GM21360 (cell line): ENCODE measurements at regions not wholly inside any gene's neighbourhood (a gene's known extent, or its start where the extent isn't known, plus 50 kb on each side); places are given as distances from the start of the nearest gene placed in this dataset.
"Not testable (repeated sequence)": the region's sequence is repeated elsewhere in the genome, so short reads cannot be mapped to it uniquely, and the experiment has no call there.

Experiments used
- ATAC-seq: cut with Tn5 transposase; IDR thresholded peaks from one replicate; pipeline ENCODE4 v1.9.1; 2021; ENCODE audit warnings: mild to moderate bottlenecking, moderate library complexity; ENCODE audit not compliant: unreplicated experiment

DNA sequence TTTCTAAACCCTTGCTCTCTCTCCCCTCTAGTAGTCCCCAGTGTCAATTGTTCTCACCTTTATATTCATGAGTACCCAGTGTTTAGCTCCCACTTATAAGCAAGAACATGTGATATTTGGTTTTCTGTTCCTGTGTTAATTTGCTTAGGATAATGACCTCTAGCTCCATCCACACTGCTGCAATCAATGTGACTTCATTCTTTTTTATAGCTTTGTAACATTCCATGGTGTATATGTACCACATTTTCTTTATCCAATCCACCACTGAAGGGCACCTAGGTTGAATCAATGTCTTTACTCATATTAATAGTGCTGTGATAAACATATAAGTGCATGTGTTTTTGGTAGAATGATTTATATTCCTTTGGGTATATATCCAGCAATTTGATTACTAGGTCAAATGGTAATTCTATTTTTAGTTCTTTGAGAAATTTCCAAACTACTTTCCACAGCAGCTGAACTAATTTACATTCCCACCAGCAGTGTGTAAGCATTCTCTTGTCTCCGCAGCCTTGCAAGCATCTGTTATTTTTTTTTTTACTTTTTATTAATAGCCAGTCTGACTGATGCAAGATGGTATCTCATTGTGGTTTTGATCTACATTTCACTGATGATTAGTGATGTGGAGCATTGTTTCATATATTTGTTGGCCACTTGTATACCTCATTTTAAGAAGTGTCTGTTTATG is 277.8 kb downstream of the LTN1 start:
- ATAC-seq = no peak

DNA sequence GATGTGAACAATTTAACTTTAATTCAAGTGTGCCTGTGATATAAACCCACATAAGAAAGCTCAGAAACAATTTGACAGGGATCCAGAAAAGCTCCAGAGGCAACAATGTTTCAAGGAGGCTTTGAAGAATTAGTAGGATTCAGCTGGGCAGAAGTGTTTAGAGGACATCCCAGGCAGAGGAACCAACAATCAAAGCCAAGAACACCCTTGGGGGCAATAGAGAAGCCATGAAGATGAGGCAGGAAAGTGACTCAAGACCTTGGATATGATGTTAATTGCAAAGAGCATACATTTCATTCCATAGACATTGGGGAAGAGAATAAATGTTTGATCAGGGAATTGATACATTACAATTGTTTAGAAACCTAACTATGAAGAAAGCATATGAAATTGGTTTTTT is 280.3 kb downstream of the LTN1 start:
- no peak for ATAC-seq

DNA sequence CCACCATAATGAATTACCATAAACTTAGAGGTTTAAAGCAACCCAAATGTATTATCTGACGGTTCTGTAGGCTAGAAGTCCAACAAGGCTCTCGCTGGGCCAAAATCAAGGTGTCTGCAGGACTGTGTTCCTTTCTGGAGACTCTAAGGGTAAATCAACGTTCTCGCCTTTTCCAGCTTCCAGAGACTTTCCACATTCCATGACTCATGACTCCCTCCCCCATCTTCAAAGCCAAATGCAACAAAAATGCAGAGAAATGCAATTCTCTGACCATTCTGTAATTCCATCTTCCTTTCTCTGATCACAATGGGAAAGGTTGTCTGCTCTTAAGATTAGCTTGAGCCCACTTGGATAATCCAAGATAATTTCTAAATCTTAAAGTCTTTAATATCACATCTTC is 287.1 kb downstream of the LTN1 start:
- no peak for ATAC-seq

DNA sequence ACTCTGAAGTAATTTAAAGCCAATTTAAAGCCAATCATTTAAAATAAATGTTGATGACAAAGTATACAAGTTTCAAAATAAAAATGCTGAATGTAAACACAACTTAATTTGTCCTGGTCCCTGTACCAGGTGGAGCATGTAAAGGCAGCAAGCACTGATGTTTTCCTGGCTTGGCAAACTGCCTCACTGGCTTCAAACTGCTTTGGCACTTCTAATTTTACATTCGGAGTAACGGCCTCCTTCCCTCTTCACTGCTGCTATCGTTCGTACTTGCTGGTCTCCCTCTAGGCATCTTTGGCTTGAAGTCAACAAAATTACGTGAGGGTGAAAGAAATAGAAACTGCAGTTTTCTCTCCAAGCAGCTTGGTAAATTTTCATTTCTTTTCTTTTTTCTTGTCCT is 287.9 kb downstream of the LTN1 start:
- ATAC-seq = no peak

DNA sequence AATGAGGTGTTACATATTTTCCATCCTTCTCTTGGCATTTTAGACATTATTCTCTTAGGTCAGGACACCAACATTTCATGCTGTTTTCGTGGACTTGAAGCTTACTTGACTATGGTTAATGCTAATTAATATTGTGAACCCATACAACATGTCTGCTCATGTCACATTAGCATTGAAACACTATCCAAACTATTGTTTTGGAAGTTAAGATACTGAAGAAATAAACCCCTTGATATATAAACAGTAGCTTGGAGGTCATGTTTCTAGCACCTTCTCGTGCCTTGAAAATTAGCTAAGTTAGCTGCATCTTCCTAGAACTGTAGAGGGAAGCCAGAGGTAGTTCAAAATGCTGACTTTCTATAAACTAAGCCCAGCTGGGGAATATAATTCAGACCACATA is 288.8 kb downstream of the LTN1 start:
- ATAC-seq = no peak

DNA sequence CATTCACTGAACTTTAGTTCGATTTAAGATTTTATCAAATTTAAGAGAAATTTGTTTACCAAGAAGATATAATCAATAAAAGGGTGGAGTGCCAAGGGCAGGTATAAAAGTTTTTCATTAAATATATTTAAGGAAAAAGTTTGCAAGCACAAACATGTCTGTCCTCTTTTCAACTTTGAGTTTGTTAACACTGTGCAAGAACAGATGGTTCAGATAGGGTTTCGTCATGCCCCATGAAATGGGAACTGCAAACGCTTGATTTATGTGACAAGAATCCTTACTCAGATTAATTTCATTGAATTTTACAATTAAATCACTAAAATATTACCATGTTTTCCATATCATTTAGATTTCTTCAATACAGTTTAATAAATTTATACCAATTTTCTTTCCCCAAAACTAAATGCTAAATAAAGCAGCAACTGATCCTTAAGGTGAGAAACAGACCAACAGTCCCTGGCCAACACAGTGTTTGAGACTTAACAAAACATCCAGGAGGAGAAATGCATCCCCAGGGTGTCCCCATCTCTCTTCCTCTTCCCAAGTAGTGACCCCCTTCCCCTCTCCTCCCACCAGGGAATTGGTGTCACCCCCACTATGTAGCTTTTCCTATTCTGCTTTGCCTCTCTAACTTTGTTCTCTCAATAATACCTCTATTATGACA is 292.9 kb downstream of the LTN1 start:
- ATAC-seq = no peak

DNA sequence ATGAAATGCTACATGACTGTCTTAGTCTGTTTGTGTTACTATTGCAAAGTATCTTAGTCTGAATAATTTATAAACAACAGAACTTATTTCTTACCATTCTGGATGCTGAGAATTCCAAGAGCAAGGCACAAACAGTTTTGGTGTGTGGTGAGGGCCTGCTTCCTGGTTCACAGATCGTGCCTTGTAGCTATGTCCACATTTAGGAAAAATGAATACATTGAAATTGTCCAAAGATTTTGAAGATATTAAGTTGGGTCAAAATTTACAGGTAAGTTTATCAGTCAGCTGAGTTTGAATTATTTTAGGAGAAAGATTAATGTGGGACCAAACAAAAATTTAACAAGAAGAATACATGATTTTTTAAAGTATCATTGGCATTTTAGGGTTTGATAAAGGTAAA is 293.5 kb downstream of the LTN1 start:
- ATAC-seq = no peak

DNA sequence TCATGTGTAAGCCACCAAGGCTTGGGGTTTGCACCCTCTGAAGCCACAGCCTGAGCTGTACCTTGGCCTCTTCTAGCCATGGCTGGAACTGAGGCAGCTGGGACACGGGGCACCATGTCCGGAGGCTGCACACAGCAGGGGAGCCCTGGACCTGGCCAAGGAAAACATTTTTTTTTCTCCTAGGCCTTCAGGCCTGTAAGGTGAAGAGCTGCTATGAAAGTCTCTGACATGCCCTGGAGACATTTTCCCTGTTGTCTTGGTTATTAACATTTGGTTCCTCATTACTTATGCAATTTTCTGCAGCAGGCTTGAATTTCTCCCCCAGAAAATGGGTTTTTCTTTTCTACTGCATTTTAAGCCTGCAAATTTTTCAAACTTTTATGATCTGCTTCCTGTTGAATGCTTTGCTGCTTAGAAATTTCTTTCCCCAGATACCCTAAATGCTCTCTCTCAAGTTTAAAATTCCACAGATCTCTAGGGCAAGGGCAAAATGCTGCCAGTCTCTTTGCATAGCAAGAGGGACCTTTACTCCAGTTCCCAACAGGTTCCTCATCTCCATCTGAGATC is 295.8 kb downstream of the LTN1 start:
- ATAC-seq = no peak

DNA sequence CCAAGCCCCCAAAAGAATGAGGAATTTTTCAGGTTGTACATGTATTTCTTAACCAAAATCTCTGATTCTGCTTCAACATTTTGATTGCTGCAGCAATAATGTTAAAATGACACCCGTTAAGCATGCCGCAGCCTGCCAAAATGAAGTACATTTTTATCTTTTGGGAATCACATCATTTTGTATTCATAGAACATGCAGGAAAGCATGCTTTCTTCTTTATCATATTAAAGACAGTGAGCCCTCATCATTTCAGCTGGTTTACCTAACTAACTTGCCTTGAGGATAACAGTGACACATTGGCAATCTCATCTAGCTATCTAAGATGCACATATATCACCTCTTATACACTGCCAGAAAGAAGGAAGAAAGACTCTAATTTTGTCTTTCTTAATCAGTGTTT is 299.2 kb downstream of the LTN1 start:
- no peak for ATAC-seq

DNA sequence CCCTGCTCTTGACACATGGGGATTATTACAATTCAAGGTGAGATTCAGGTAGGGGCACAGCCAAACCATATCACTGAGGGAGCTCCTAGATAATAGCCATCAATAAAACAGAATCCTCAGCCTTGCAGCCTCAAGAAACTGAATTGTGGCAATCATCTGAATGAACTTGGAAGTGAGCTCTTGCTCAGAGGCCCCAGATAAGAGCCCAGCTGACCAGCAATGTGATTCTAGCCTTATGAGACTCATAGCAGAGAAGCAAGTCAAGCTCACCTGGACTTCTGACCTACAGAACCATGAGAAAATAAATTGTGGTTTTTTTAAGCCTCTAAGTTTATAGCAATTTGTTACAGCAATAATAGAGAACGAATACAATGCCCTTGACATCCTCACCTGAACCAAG is 302.5 kb downstream of the LTN1 start:
- no peak for ATAC-seq

DNA sequence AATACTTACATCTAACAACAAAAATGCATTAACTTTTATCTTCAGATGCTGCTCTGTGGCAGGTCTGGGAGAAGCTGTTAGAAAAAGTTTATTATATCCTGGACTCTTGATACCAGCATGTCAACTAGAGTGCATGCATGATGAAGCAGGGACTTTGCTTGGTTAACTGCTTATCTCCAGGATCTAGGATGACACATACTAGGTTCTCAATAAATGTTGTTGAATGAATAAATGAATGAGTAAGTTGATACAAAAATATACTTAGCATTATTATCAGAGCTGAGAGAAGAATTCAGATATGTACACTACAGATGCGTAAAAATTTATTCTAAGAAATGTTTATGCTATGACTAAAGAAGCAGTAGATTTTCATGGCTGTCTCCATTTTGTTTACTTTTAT is 304.3 kb downstream of the LTN1 start:
- no peak for ATAC-seq

DNA sequence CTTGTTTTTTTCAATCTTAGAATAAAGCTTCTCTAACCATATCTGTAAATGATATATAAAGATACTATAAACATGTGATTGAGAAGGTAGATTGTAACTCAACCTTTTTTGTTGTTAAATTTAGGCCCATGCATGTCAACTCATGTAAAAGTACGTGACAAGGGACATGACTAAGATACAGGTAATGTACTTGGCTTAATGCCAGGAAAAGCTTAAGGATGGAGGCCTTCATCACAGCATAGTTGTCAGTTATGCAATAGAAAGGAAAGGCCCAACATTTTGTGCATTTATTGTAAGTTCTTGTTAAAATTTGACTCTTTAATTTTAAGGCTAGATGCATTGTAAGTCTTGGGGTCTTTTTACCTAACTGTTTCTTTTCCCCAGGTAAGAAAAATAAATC is 305.1 kb downstream of the LTN1 start:
- ATAC-seq = no peak

DNA sequence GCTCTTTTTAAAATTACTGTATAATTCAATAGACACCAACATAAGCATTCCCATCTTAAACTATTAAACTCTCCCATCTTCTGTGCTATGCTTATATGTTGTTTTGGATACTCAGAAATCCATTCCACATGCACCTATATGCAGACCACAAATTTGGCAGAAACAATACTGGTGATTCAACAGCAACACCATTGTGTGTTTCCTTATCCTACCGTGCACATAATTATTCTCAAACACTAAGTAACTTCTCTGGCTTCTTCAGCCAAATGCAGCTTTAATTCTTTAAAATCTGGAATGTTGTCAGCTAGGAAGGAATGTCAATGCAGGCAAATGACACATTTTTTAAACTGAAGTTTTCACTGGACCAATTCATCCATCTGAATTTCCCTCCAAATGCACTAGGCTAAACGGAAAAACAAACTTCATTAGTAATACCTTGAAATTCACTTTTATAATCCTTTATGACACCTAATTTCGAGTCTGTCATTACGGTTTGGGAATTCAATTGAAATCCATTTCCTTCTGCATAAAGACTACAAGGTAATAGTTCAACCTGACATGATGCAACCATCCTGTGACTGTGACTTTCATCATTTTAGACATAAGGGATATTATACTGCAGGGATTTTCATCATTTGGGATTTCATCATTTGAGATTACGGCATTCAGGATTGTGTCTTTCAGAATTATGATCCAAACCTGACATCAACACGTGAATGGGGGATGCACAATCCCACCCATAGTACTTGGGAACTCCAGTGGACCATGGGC is 308.5 kb downstream of the LTN1 start:
- ATAC-seq = no peak

DNA sequence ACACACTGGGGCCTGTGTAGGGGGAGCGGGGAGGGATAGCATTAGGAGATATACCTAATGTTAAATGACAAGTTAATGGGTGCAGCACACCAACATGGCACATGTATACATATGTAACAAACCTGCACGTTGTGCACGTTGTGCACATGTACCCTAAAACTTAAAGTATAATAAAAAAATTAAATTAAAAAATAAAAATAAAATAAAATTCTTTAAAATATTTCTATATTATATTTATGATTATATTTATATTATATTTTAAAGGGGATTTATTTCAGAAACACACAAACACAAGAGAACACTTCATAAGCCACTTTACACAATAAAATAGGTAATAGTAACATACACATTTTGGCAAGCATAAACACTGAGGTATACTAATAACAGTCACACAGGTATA is 309.8 kb downstream of the LTN1 start:
- not testable (repeated sequence) for ATAC-seq

DNA sequence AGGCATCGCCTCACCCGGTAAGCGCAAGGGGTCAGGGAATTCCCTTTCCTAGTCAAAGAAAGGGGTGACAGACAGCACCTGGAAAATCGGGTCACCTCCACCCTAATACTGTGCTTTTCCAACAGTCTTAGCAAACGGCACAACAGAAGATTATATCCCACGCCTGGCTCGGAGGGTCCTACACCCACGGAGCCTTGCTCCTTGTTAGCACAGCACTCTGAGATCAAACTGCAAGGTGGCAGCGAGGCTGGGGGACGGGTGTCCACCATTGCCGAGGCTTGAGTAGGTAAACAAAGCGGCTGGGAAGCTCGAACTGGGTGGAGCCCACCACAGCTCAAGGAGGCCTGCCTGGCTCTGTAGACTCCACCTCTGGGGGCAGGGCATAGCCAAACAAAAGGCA is 315.6 kb downstream of the LTN1 start:
- not testable (repeated sequence) for ATAC-seq

DNA sequence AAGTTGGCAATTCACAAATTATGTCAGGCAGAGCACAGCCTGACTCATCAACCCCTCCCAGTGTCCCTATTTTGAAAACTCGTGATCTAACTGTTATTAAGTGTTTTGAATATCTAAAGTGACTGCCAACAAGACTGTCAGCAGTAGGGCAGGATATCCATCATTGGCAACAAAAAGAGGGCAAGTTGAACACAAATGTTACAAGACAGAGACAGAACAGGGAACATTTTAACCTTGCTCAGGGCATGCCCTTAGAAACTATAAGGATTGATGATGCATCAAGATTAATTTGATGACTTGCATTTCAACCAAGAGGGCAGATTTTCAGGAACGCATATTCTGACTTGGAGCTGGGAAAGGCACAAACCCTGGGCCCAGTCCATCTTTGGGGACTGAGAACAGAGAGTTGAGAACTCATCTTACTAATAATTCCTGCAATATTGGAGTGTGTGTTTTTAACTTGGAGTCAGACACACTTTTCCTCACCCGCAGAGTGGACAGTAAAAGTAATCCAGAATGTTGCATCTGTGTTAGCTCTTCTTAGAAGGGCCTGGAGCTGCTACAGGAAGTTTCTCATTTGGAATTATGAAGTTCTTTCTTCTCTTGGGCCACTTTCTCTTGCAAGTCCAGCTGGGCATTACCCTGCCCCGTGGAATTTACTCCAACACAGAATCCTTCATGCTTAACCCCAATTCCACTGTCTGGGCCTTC is 317.2 kb downstream of the LTN1 start:
- ATAC-seq = no peak

DNA sequence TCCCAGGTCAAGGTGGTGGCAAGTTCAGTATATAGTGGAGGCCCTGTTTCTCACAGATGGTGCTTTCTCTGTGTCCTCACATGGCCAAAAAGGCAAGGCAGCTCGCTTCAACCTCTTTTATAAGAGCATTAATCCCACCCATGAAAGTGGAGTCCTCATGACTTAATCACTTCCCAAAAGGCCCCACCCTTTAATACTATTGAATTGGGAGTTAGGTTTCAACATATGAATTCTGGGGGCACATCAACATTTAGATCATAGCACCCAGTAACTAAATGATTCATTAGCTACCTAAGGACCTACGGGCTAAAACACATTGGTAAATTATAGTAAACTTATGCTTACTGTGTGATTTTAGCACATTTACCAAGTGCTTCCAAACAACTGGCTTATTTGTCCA is 317.9 kb downstream of the LTN1 start:
- ATAC-seq = no peak

DNA sequence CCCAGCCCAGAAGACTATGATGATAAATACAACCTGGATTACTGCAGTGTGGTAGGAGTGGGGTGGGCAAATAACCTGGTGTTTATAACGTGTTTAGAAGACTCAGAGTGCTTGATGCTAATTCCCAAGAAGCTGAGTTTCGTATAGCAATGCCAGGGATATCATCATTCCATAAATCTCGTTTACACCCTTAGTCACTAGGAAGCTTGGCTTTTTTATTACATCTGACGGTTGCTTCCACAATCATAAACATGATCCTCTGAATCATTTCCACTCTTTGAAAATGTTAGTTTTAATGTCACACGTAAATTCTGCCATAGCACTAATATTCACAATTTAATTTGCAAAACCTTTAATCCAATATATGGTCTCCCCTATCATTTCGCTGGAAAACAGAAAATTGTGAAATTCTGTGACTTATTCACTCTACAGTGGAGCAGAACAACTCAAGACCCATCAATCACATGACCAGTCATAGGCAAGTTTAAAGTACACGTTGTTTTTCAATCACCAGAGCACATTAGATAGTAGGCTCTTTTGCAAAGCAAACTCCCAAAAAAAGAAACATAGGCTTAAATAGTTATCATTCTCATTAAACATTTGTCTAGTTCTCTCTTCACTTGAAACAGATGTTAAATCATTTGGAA is 321.0 kb downstream of the LTN1 start:
- ATAC-seq = no peak

DNA sequence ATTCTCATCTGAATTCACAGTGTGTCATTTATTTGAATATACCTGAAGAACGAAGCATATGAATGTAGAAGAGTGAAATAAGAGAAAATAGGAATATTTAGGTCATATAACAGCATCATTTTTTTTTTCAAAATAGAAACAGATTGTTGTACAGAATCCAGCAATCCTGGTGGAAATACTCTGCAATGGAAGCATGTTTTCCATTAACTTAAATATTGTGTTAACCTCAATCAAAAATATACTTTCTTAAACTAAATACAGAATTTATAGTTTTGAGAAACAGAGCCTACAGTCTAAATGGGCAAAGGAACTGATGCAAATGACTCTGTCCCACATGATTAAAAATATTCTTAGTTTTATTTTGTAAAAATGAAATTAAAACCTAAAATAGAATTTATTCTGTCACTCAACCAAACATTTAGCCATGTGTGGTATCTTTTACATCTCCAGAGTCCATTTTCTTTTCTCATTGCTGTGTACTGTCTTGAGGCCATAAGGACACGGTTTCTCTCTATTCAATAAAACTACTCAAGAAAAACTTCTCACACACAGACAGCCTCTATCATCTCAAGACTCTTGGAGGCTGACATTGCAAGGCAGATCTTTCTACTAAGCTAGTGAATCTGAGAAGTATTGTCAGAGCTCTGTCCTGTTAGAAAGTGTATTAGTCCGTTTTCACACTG is 322.6 kb downstream of the LTN1 start:
- no peak for ATAC-seq

DNA sequence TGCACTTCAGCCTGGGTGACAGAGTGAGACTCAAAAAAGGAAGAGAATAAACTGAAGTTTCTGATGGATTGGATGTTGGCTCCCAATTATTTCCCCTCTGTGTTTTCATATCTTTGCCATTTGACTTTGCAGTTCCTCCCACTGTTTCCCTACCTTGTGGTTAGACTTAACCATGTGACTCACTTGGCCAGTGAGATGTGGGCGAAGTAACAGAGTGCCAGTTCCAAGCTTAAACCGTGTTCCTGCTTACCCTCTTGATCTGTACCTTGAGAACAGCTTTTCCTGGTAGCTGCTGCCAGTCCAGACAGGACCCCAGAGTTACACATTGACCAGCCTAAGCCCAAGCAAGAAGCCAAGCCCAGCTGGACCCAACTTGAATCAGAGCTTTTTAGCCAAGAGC is 323.4 kb downstream of the LTN1 start:
- no peak for ATAC-seq
